Thoracic aorta (tissue), 2 donors: ENCODE measurements at regions not wholly inside any gene's neighbourhood (a gene's known extent, or its start where the extent isn't known, plus 50 kb on each side); places are given as distances from the start of the nearest gene placed in this dataset.

Experiments
- ATAC-seq: fragments of 150-250 bp; one replicate; pipeline ENCODE4 v1.8.0; 2017; ENCODE audit warnings: low read depth; ENCODE audit not compliant: insufficient number of reproducible peaks, low FRiP score
- DNase-seq: peaks from one replicate; pipeline ENCODE4 v3.0.0-alpha.2; 2020; ENCODE audit warnings: low spot score
- H3K27ac ChIP-seq, 2 donors: fragments of 200-600 bp; sonication (generic); 1 replicate in 1 of 2; 2 replicates in 1 of 2; pipeline ENCODE4 v1.5.1; 2016; ENCODE audit warnings: mild to moderate bottlenecking in 2 of 2, moderate library complexity in 2 of 2
- H3K27me3 ChIP-seq: fragments of 200-600 bp; sonication (generic); replicated peaks from 2 replicates; pipeline ENCODE4 v1.6.0; 2016; ENCODE audit warnings: mild to moderate bottlenecking; ENCODE audit not compliant: insufficient read depth
- H3K36me3 ChIP-seq: fragments of 200-600 bp; sonication (generic); one replicate; pipeline ENCODE4 v1.5.1; 2016
- H3K4me1 ChIP-seq, 2 donors: fragments of 200-600 bp; sonication (generic); 1 replicate in 1 of 2; 2 replicates in 1 of 2; pipeline versions ENCODE4 v1.5.1 to v1.6.0; 2016; ENCODE audit warnings: low read depth in 2 of 2, mild to moderate bottlenecking in 1 of 2; ENCODE audit not compliant: control insufficient read depth in 1 of 2
- H3K4me3 ChIP-seq: fragments of 200-600 bp; sonication (generic); 2 replicates; pipeline ENCODE4 v1.5.1; 2016; ENCODE audit warnings: mild to moderate bottlenecking
- H3K9me3 ChIP-seq: fragments of 200-600 bp; sonication (generic); 2 replicates; pipeline ENCODE4 v1.5.1; 2016
- TF ChIP-seq, protein P1 (sequence below): fragments of 200-600 bp; sonication (generic); IDR thresholded peaks from one replicate; pipeline ENCODE4 v1.5.1; 2019; ENCODE audit warnings: antibody characterized with exemption

DNA sequence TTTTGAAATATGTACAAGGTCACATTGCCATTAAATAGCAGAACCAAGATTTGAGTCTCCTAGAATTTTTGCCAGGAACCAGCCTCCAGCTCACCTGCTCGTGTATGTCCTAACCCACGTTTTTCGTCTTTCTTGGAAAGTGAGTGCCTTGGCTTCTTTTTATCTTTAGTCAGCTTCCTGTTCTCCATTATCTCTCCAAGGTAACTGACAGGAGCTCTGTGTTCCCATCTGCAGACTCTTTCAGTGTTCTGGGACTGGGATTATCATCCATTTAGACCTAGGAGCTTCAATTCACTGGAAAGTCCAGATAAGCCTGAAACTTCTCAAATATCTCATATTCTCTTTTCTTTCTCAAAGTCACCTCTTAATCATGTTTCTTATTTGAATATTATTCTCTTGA lies 193.7 kb downstream of the ZIC5 start:
- TF ChIP-seq, protein P1, sequence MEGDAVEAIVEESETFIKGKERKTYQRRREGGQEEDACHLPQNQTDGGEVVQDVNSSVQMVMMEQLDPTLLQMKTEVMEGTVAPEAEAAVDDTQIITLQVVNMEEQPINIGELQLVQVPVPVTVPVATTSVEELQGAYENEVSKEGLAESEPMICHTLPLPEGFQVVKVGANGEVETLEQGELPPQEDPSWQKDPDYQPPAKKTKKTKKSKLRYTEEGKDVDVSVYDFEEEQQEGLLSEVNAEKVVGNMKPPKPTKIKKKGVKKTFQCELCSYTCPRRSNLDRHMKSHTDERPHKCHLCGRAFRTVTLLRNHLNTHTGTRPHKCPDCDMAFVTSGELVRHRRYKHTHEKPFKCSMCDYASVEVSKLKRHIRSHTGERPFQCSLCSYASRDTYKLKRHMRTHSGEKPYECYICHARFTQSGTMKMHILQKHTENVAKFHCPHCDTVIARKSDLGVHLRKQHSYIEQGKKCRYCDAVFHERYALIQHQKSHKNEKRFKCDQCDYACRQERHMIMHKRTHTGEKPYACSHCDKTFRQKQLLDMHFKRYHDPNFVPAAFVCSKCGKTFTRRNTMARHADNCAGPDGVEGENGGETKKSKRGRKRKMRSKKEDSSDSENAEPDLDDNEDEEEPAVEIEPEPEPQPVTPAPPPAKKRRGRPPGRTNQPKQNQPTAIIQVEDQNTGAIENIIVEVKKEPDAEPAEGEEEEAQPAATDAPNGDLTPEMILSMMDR = no peak
- DNase-seq (no peak), ATAC-seq (no peak)
- no peaks in the 10 kb centered on the region for H3K27me3 ChIP-seq
- peaks cover 3% of the 10 kb centered on the region for H3K9me3 ChIP-seq
- peaks cover 0 to 7% of the 10 kb centered on the region in 2 donors for H3K4me1 ChIP-seq
- H3K27ac ChIP-seq = no peak overlapping the region
- H3K4me3 ChIP-seq = no peak overlapping the region
- H3K36me3 ChIP-seq = no peaks in the 10 kb centered on the region

DNA sequence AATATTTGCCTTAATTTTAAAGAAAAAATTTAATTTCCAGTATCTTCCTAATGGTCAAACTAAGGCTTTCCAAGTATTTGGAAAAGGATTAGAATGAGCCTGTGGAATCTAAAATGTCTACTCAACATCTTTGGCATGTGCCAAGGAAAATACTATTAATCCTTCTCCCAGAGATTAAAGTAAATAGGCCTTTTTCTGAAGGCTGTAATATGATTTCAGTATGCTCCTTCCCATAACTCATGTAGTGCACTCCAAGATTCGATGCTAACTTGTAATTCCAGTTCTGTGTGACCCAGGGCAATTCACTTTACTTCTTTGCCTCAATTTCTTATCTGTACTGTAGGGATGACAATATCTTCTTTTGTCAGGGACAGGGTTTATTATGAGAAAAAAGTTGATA lies 196.9 kb downstream of the ZIC5 start:
- Histone ChIP-seq H3K36me3 (no peaks in the 10 kb centered on the region), H3K9me3 (no peaks in the 10 kb centered on the region), H3K27ac (no peak overlapping the region), H3K27me3 (no peaks in the 10 kb centered on the region), H3K4me1 (peaks cover 0 to 7% of the 10 kb centered on the region in 2 donors), H3K4me3 (no peak overlapping the region)
- DNase-seq (no peak), ATAC-seq (no peak)
- TF ChIP-seq, protein P1 = no peak

- TF ChIP-seq, protein P1 = no peak
- H3K4me1 ChIP-seq = no peaks in the 10 kb centered on the region
- no peaks in the 10 kb centered on the region for H3K36me3 ChIP-seq
- no peak for DNase-seq
- no peak overlapping the region for H3K27ac ChIP-seq
- H3K27me3 ChIP-seq = no peaks in the 10 kb centered on the region
- ATAC-seq = no peak
- no peak overlapping the region for H3K4me3 ChIP-seq
- H3K9me3 ChIP-seq = peaks cover 20% of the 10 kb centered on the region
Measured at GRCh38 chr13:99768986-99769385, 202.6 kb downstream of the ZIC5 start.

- no peak overlapping the region for H3K4me3 ChIP-seq
- TF ChIP-seq, protein P1 = no peak
- H3K27me3 ChIP-seq = no peaks in the 10 kb centered on the region
- DNase-seq (no peak), ATAC-seq (no peak)
- H3K27ac ChIP-seq = no peak overlapping the region
- H3K4me1 ChIP-seq = no peaks in the 10 kb centered on the region
- H3K9me3 ChIP-seq = peaks cover 20% of the 10 kb centered on the region
- no peaks in the 10 kb centered on the region for H3K36me3 ChIP-seq
Measured at GRCh38 chr13:99766641-99767045, 204.9 kb downstream of the ZIC5 start.

- no peak overlapping the region for H3K27ac ChIP-seq
- DNase-seq = no peak
- ATAC-seq = no peak
- TF ChIP-seq, protein P1 = no peak
- H3K27me3 ChIP-seq = no peaks in the 10 kb centered on the region
- H3K36me3 ChIP-seq = no peaks in the 10 kb centered on the region
- no peak overlapping the region for H3K4me3 ChIP-seq
- no peaks in the 10 kb centered on the region for H3K4me1 ChIP-seq
- peaks cover 21% of the 10 kb centered on the region for H3K9me3 ChIP-seq
Measured at GRCh38 chr13:99765869-99766268, 205.7 kb downstream of the ZIC5 start.
